OCI-LY1 (cell line): ENCODE measurements at regions not wholly inside any gene's neighbourhood (a gene's known extent, or its start where the extent isn't known, plus 50 kb on each side); places are given as distances from the start of the nearest gene placed in this dataset.

ENCODE experiments used
- EZH2 ChIP-seq: fragments of 200-600 bp; sonication (generic), shearing (Covaris generic); IDR thresholded peaks from 2 replicates; pipeline ENCODE4 v1.8.0; 2017; ENCODE audit warnings: borderline replicate concordance, mixed run types, mild to moderate bottlenecking, antibody characterized with exemption, low read length, moderate library complexity, mixed read lengths
- TF ChIP-seq, protein P1 (sequence below): fragments of 200-600 bp; sonication (generic), shearing (Covaris generic); IDR thresholded peaks from 2 replicates; pipeline ENCODE4 v1.5.1; 2017; ENCODE audit warnings: mild to moderate bottlenecking, antibody characterized with exemption, low read length, moderate library complexity, mixed read lengths

DNA sequence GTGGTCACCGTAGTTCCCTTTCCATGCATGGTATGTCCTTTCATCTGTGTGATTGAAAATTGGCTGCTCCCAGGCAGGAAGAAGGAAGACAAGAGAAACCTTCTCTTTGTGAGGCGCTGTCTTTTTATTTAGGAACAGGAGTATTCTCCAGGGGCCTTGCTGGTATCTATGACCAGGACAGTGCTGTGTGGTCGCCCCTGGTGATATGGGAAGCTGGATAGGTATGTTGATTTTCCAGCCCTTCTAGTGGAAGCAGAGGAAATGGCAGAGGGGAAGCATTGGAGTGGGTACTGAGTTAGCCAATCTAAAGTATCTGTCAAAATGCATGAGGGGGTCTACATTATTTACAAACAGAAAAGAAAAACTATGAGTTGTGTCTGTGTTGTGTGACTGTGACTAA is 226.6 kb downstream of the MTX2 start:
- TF ChIP-seq, protein P1, sequence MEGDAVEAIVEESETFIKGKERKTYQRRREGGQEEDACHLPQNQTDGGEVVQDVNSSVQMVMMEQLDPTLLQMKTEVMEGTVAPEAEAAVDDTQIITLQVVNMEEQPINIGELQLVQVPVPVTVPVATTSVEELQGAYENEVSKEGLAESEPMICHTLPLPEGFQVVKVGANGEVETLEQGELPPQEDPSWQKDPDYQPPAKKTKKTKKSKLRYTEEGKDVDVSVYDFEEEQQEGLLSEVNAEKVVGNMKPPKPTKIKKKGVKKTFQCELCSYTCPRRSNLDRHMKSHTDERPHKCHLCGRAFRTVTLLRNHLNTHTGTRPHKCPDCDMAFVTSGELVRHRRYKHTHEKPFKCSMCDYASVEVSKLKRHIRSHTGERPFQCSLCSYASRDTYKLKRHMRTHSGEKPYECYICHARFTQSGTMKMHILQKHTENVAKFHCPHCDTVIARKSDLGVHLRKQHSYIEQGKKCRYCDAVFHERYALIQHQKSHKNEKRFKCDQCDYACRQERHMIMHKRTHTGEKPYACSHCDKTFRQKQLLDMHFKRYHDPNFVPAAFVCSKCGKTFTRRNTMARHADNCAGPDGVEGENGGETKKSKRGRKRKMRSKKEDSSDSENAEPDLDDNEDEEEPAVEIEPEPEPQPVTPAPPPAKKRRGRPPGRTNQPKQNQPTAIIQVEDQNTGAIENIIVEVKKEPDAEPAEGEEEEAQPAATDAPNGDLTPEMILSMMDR, result no peak
- no peak for TF ChIP-seq EZH2
